Activated CD8-positive, alpha-beta memory T cell treated with anti-CD3 and anti-CD28 coated beads, Interleukin-2, amount 10 ng/mL, durations not matched to agents 7 days and 5 days (primary cell): ENCODE measurements at regions not wholly inside any gene's neighbourhood (a gene's known extent, or its start where the extent isn't known, plus 50 kb on each side); places are given as distances from the start of the nearest gene placed in this dataset.

Source experiments
- ATAC-seq: fragments of 150-1000 bp; cut with Tn5 transposase; one replicate; pipeline ENCODE4 v1.10.0; 2021; ENCODE audit warnings: moderate library complexity
- CTCF ChIA-PET: fragments of 350-600 bp; sonication (Branson Sonifier 250); formaldehyde crosslinking; loops from one replicate; lab custom pipeline; 2021; ENCODE audit warnings: antibody characterized with exemption; lab: Charles Lee
- DNase-seq: peaks from one replicate; pipeline ENCODE4 v3.0.0-alpha.2; 2020
- H3K27ac Mint-ChIP-seq: one replicate; pipeline ENCODE4 v1.8.0; 2021; ENCODE audit warnings: mild to moderate bottlenecking, mixed read lengths
- H3K27me3 Mint-ChIP-seq: one replicate; pipeline ENCODE4 v1.8.0; 2021; ENCODE audit warnings: mixed read lengths
- H3K36me3 Mint-ChIP-seq: one replicate; pipeline ENCODE4 v1.8.0; 2021; ENCODE audit warnings: mild to moderate bottlenecking, mixed read lengths
- H3K4me1 Mint-ChIP-seq: one replicate; pipeline ENCODE4 v1.8.0; 2021; ENCODE audit warnings: mixed read lengths
- H3K4me3 Mint-ChIP-seq: one replicate; pipeline ENCODE4 v1.8.0; 2021; ENCODE audit warnings: mild to moderate bottlenecking, moderate library complexity, mixed read lengths
- H3K9me3 Mint-ChIP-seq: one replicate; pipeline ENCODE4 v1.8.0; 2022; ENCODE audit warnings: low read depth, mixed read lengths

DNA sequence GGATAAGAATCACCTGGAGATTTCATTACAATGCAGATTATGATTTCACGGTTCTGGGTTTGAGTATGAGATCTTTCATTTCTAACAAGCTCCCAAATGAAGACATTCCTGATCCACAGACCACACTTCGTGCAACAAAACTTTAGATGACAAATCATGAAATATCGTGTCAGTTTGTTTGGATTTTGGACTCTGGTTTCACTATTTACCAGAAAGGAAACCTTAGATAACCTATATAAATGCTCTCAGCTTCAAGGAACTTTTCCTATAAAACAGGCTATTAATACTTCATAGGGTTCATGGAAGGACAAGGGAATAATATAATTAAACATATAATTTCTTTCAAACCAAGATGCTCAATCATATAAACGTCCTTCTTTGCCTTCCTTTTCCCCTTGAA lies 930.5 kb upstream of the SLC10A2 start:
- no peaks in the 10 kb centered on the region for H3K36me3 Mint-ChIP-seq
- no peaks in the 10 kb centered on the region for H3K4me1 Mint-ChIP-seq
- no peak for DNase-seq
- H3K9me3 Mint-ChIP-seq, result peaks cover 8% of the 10 kb centered on the region
- no peak for ATAC-seq
- no peaks in the 10 kb centered on the region for H3K27me3 Mint-ChIP-seq
- H3K27ac Mint-ChIP-seq, result no peak overlapping the region
- CTCF ChIA-PET, result no interaction called here
- H3K4me3 Mint-ChIP-seq, result no peak overlapping the region

DNA sequence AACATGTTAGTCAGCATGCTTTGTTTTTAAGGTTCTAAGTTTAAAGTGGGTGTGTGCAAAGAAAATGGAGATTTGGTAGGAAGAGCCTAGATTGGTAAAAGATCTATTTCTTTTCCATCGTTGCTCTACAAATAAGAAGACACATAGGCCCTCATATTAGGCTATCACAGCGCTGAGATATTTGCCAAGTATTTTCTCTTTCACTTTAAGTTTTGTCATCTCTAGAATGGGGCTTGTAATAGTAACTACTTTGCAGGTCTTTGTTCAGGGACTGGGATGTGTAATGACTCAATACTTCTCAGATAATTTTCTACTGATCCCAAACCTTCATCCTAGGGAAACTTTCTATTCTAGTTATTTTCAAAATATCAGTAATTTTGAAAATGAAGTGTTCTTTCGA lies 917.7 kb upstream of the SLC10A2 start:
- H3K4me3 Mint-ChIP-seq, result no peak overlapping the region
- CTCF ChIA-PET, result no interaction called here
- no peaks in the 10 kb centered on the region for H3K4me1 Mint-ChIP-seq
- no peak for DNase-seq
- H3K36me3 Mint-ChIP-seq, result no peaks in the 10 kb centered on the region
- H3K27me3 Mint-ChIP-seq, result no peaks in the 10 kb centered on the region
- H3K27ac Mint-ChIP-seq, result no peak overlapping the region
- ATAC-seq, result no peak
- peaks cover 8% of the 10 kb centered on the region for H3K9me3 Mint-ChIP-seq

DNA sequence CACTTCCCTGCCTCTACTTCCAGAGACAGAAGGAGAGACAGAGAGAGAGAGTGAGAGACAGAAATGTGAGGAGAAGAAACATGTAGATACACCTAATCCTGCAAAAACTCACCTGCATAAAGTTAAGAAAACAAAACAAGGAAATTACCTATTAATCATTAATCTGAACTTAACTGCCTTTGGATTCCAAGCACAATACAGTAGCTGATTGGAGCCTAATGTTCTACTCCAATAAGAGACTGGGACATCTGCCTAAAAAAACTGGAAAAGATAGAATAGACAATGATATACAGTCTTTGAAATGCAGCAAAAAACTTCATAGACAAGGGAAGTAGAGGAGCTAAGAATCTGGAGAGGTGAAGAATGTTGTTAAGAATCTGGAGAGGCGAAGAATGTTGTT lies 910.2 kb upstream of the SLC10A2 start:
- H3K27me3 Mint-ChIP-seq, result no peaks in the 10 kb centered on the region
- H3K36me3 Mint-ChIP-seq, result no peaks in the 10 kb centered on the region
- CTCF ChIA-PET, result no interaction called here
- no peak for DNase-seq
- H3K4me3 Mint-ChIP-seq, result no peak overlapping the region
- no peaks in the 10 kb centered on the region for H3K4me1 Mint-ChIP-seq
- peaks cover 7% of the 10 kb centered on the region for H3K9me3 Mint-ChIP-seq
- no peak for ATAC-seq
- no peak overlapping the region for H3K27ac Mint-ChIP-seq

DNA sequence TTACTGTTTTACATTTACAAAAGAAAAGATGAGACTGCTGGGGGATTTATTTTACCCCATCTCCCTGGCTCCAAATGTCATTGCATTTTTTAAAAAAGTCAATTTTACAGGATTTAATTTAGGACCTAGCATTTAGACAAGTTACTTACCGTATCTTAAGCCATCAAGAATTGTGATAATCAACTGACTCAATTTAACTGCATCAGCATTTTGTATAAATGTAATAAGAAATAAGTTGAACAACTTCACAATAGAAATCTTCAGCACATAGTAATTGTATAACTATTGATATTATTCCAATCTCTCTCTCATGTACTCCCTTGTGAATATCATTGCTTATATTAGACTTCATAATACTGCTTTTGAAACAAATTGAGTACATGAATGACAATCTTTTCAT lies 907.5 kb upstream of the SLC10A2 start:
- Mint-ChIP-seq H3K27me3 (no peaks in the 10 kb centered on the region), H3K4me3 (no peak overlapping the region), H3K36me3 (no peaks in the 10 kb centered on the region), H3K27ac (no peak overlapping the region), H3K9me3 (peaks cover 9% of the 10 kb centered on the region), H3K4me1 (no peaks in the 10 kb centered on the region)
- ATAC-seq (no peak), DNase-seq (no peak)
- CTCF ChIA-PET, result no interaction called here

DNA sequence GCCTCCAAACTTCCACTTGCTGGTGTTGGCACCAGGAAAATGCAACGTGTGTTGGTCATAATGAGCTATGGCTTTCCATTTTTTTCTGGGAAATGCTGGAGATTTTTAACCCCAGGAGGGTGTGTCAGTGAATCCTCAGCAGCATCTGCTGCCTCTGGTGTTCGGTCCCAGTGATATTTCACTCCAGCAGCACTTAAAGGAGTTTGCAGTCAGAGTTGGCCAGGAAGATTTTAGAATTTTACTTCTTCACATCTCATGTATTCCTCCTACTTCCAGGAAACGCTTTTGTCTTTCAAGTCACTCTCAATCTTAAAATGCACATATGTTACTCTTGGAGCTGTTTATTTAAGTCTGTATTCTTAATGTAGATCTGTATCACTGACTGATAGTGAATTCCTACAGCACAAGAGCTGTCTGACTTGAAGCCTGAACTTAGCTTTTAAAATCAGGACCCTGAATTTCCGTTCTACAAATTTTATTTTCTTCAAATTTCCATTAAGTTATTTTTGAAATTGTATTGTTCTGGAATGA lies 903.4 kb upstream of the SLC10A2 start:
- CTCF ChIA-PET, result no interaction called here

DNA sequence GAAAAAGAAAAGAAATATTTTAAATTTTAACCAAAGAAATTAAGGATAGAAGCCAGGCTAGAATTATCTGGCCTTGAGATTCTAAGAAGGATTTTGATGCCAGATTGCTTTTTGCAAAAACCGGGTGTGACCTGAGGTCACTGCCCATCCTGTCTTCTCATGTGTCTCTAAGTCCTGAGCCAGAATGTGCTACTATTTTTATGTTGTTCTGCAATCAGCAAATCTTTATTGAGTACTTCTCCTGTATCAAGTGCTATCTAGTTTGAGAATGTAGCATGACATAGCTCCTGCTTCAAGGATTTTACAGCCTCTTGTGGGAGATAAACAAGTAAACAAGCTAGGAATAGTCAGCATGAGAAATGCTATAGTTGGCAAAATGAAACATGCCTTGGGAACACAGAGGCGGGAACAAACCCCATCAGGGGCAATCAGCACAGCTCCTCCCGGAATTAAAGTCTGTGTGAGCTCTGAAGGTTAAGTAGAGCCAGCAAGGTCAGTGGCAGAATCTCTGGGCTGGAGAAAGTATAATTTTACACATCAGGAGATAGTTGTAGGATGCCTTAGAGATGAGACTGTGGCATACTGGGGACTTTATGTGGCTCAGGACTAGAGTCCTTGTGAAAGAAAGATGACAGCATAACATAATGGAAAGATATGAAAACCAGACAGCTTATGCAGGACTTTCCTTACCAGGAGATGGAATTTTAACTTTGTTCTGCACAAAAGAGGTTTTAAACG lies 899.5 kb upstream of the SLC10A2 start:
- Mint-ChIP-seq H3K27me3 (no peaks in the 10 kb centered on the region), H3K4me3 (no peak overlapping the region), H3K9me3 (peaks cover 10% of the 10 kb centered on the region), H3K27ac (no peak overlapping the region), H3K4me1 (no peaks in the 10 kb centered on the region), H3K36me3 (no peaks in the 10 kb centered on the region)
- DNase-seq, result no peak
- ATAC-seq, result no peak
- CTCF ChIA-PET, result no interaction called here

More for the DNA sequence above, 903.4 kb upstream of the SLC10A2 start:
- Mint-ChIP-seq H3K4me1 (no peaks in the 10 kb centered on the region), H3K4me3 (no peak overlapping the region), H3K27me3 (no peaks in the 10 kb centered on the region), H3K9me3 (peaks cover 5% of the 10 kb centered on the region), H3K36me3 (no peaks in the 10 kb centered on the region), H3K27ac (no peak overlapping the region)
- ATAC-seq (no peak), DNase-seq (no peak)

DNA sequence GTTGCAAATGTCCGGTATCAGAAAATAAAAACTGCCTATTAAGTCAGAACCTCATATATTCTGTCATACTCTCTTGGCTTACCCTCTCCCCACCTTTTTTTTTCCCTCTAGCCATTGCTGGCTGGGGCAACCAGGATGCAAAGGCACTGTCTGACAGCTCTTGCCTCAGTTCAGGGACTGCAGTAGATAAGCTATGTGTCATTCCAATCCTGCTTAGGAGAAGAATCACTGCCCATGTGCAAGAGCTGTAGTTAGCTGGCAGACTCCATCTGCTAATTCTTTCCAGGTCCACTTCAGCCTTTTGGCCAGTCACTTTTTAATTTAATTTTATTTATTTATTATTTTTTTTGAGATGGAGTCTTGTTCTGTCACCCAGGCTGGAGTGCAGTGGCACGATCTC lies 895.6 kb upstream of the SLC10A2 start:
- no peaks in the 10 kb centered on the region for H3K27me3 Mint-ChIP-seq
- ATAC-seq (no peak), DNase-seq (no peak)

DNA sequence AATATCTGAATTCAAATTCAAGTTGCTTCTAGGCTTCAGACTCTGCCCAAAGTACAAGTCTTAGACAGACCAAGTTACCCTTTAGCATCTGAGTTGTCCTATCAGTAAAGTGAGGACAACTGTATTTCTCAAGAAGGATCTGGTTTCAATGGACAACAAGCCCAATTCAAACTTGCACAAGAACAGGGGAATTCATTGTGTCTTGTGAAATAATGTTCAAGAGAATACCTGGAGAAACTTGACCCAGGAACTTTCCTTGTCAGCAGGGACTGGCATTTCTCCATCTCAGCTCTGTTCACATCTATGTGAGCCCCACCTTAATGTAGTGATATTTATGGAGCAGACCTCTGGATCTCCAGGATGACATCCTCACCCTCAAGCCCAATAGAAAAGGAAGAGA lies 894.9 kb upstream of the SLC10A2 start:
- H3K36me3 Mint-ChIP-seq, result no peaks in the 10 kb centered on the region
- CTCF ChIA-PET, result no interaction called here
- H3K27ac Mint-ChIP-seq, result no peak overlapping the region
- H3K27me3 Mint-ChIP-seq, result no peaks in the 10 kb centered on the region
- H3K9me3 Mint-ChIP-seq, result peaks cover 13% of the 10 kb centered on the region
- no peak for ATAC-seq
- no peak overlapping the region for H3K4me3 Mint-ChIP-seq
- no peaks in the 10 kb centered on the region for H3K4me1 Mint-ChIP-seq
- DNase-seq, result no peak

More for the DNA sequence above, 895.6 kb upstream of the SLC10A2 start:
- Mint-ChIP-seq H3K36me3 (no peaks in the 10 kb centered on the region), H3K4me3 (no peak overlapping the region), H3K9me3 (peaks cover 13% of the 10 kb centered on the region), H3K4me1 (no peaks in the 10 kb centered on the region), H3K27ac (no peak overlapping the region)
- CTCF ChIA-PET, result no interaction called here

DNA sequence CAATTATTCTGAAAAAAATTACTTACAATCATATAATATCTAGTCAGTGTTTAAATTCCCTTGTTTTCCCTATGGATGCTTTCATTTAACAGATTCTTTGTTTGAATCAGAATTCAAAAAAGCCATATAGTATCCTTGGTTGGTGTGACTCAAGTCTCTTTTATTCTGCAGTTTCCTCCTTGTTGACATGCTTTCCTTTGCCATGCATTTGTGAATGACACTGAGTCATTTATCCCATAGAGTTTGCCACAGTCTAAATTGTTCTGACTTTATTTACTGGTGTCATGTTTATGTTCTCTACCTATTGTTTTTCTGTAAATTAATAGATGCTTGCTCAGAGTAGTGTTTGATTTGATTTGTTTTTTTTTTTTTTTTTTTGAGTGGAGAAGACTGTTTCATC lies 893.8 kb upstream of the SLC10A2 start:
- ATAC-seq, result no peak
- no peaks in the 10 kb centered on the region for H3K27me3 Mint-ChIP-seq
- DNase-seq, result no peak
- no peaks in the 10 kb centered on the region for H3K36me3 Mint-ChIP-seq
- H3K9me3 Mint-ChIP-seq, result peaks cover 9% of the 10 kb centered on the region
- CTCF ChIA-PET, result no interaction called here
- H3K4me1 Mint-ChIP-seq, result no peaks in the 10 kb centered on the region
- no peak overlapping the region for H3K4me3 Mint-ChIP-seq
- no peak overlapping the region for H3K27ac Mint-ChIP-seq

DNA sequence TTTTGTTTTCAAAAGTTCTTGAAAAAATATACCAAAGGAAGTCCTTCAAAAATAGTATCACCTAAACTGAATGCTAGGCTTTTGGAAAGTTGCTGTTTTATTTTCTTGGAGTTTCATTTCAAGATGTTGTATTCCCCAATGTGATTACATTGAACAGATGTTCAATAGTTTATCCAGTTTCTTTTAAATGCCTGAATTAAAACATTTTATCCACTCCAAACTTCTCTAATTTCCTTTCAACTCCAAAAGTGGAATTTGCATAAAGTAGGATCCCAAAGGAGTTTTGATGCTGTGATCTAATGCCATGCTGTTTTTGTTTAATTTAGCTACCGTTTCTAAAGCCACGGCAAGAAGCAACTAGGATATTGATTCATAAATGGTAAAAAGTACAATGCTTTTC lies 892.5 kb upstream of the SLC10A2 start:
- CTCF ChIA-PET, result no interaction called here
- ATAC-seq (no peak), DNase-seq (no peak)
- Mint-ChIP-seq H3K4me3 (no peak overlapping the region), H3K27ac (no peak overlapping the region), H3K9me3 (peaks cover 14% of the 10 kb centered on the region), H3K27me3 (no peaks in the 10 kb centered on the region), H3K4me1 (no peaks in the 10 kb centered on the region), H3K36me3 (no peaks in the 10 kb centered on the region)

DNA sequence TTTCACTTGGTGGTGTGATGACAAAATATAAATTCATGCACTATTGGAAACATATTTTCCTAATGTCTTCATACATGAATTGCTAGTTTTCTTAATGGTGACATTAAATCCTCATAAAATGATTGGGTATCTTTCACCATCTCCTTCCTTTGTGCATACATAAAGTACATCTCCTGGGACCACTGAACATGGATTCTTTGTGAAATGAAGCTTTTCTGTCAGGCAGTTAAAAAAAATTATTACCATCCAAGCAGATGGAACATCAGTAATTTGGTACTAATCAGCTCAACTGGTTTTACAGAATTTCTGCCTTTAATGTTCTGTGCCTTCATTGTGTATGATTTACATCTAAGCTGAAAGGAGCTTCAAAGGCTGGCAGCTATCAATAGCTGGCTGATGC lies 891.7 kb upstream of the SLC10A2 start:
- CTCF ChIA-PET, result no interaction called here
- H3K27me3 Mint-ChIP-seq, result no peaks in the 10 kb centered on the region
- DNase-seq, result no peak
- H3K9me3 Mint-ChIP-seq, result peaks cover 17% of the 10 kb centered on the region
- H3K27ac Mint-ChIP-seq, result no peak overlapping the region
- no peak for ATAC-seq
- H3K4me1 Mint-ChIP-seq, result no peaks in the 10 kb centered on the region
- H3K4me3 Mint-ChIP-seq, result no peak overlapping the region
- no peaks in the 10 kb centered on the region for H3K36me3 Mint-ChIP-seq

DNA sequence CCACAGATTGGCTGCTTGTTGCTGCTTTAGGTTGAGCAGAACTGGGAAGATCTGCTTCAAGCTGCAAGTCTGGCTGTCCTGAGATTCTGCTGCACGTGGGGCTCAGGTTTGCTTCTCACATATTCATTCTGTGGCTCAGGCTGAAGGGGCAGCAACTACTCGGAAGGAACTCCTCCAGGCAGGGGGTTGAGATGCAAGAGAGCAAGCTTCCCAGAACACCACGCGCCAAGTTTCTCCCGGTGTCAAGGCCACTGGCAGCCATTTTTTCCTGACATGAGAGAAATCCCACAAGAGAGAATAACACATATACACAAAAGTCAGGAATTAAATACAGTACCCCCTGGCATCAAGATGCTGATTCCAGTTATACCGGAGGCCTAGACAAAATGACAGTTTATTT lies 887.6 kb upstream of the SLC10A2 start:
- H3K9me3 Mint-ChIP-seq, result peaks cover 13% of the 10 kb centered on the region
- no peaks in the 10 kb centered on the region for H3K27me3 Mint-ChIP-seq
- H3K4me3 Mint-ChIP-seq, result no peak overlapping the region
- no peaks in the 10 kb centered on the region for H3K4me1 Mint-ChIP-seq
- no peak overlapping the region for H3K27ac Mint-ChIP-seq
- no peaks in the 10 kb centered on the region for H3K36me3 Mint-ChIP-seq
- CTCF ChIA-PET, result no interaction called here
- ATAC-seq, result no peak
- no peak for DNase-seq

DNA sequence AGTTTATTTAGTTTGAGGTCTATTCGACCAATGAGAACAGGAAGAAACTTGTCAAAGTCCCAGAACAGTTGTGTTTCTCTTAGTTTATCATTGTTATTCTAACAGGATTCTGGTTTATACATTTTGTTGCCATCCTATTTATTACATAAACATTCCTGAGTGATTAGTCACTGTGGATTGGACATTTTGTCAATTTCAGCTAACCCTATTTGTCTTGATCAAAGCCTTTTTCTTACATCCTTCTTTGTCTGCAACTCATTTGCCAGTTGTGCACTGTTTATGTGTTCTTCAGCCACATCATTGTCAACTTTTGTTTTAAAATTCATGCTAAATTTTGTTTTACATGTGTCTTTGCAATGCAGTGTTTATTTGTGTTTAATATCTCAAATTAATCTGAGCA lies 886.0 kb upstream of the SLC10A2 start:
- H3K4me1 Mint-ChIP-seq, result no peaks in the 10 kb centered on the region
- H3K27ac Mint-ChIP-seq, result no peak overlapping the region
- H3K9me3 Mint-ChIP-seq, result peaks cover 14% of the 10 kb centered on the region
- CTCF ChIA-PET, result no interaction called here
- no peaks in the 10 kb centered on the region for H3K36me3 Mint-ChIP-seq
- no peaks in the 10 kb centered on the region for H3K27me3 Mint-ChIP-seq
- DNase-seq (no peak), ATAC-seq (no peak)
- no peak overlapping the region for H3K4me3 Mint-ChIP-seq

DNA sequence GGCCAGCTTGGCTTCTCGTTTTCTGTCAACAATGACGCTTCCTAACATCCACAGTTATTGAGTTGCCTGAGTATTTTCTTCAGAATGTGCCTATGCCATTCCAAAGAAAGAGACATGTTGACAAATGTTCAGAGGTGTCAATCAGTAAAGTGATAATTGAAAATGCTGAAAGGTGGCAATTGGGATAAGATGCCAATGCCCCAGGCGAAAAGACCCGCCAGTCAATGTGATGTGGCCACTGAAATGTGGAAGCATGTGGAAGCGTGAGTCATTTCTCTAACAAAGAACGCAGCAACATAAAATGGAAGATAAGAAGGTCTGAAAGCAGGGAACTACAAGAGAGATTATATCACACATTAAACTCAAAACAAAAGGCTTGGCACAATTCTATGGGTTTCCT lies 882.2 kb upstream of the SLC10A2 start:
- peaks cover 9% of the 10 kb centered on the region for H3K9me3 Mint-ChIP-seq
- H3K36me3 Mint-ChIP-seq, result no peaks in the 10 kb centered on the region
- no peak for DNase-seq
- no peak overlapping the region for H3K27ac Mint-ChIP-seq
- ATAC-seq, result no peak
- CTCF ChIA-PET, result no interaction called here
- no peaks in the 10 kb centered on the region for H3K4me1 Mint-ChIP-seq
- H3K27me3 Mint-ChIP-seq, result no peaks in the 10 kb centered on the region
- H3K4me3 Mint-ChIP-seq, result no peak overlapping the region
